HG03108 (cell line): ENCODE measurements at regions not wholly inside any gene's neighbourhood (a gene's known extent, or its start where the extent isn't known, plus 50 kb on each side); places are given as distances from the start of the nearest gene placed in this dataset.
"Not testable (repeated sequence)": the region's sequence is repeated elsewhere in the genome, so short reads cannot be mapped to it uniquely, and the experiment has no call there.

Source experiments
- ATAC-seq: cut with Tn5 transposase; IDR thresholded peaks from one replicate; pipeline ENCODE4 v1.9.1; 2021; ENCODE audit warnings: moderate library complexity; ENCODE audit not compliant: unreplicated experiment

DNA sequence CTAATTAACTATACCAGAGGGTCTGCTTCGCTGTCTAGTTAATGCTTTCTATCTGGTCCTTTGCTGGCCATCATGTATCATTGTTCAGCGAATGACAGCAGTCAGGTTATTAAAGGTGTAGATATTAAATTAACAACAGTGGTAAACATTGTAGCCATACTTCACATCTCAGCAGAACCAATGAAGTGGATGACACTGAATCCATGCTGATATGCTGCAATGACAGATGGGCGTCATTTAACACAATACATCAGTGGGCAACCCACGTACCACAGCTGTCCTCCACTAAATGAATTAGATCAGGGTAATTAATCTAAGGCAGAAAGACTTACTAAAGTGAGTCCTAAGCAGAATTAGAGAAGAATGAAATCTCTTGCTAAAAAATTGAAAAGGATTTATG is 767.2 kb downstream of the NXPH1 start:
- no peak for ATAC-seq

DNA sequence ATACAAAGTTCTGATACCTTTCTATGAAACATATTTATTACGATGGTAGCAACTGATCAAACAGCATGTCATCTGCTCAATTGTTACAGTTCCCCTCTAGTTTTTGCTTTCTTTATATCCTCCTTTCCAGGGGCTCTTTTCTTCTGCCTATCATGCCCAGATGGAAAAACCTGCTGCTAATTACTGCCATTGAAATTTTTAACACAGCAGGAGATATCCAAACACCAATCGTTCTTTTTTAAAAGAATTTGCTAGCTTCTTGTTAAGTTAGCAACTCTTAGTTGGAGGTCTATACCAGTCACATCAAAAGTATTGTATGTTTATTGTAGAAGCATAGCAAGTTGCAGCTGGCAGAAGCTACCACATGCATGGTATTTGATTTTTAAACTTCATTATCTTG is 768.5 kb downstream of the NXPH1 start:
- ATAC-seq = no peak

DNA sequence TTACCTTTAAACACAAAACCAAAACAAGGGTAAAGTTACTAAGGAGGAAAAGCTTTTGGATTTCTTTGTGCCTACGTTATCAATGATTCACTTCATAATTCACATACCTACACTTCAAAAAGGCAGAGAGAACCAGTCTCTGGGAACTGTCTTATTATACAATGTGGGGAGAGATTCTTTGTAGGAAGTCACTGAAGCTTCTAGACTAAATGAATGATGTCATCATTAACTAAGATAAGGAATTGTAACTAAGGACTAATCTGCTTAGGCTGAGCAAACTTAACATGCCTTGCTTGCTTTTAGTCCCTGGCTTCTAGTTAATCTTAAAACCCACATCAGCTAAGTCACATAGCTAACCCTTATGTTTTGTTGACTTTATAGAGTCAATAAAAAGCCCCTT is 771.2 kb downstream of the NXPH1 start:
- no peak for ATAC-seq

DNA sequence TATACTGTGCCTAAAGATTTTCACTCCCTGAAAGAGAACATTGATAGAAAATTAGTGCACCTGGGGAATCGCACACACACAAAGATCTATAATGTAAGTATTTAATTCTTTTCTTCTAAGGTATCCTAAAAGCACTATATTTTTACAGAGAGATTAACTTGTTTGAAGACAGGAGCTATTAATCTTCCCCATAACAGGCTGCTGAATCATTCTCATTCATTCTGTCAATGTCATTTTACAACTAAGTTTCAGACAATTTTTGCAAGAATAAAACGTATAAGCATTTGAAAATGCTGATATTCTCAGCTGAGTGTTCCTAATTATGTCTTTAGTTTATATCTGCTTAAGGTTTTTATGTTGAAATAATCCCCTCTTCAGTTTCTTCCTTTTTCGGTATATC is 776.7 kb downstream of the NXPH1 start:
- ATAC-seq = no peak

DNA sequence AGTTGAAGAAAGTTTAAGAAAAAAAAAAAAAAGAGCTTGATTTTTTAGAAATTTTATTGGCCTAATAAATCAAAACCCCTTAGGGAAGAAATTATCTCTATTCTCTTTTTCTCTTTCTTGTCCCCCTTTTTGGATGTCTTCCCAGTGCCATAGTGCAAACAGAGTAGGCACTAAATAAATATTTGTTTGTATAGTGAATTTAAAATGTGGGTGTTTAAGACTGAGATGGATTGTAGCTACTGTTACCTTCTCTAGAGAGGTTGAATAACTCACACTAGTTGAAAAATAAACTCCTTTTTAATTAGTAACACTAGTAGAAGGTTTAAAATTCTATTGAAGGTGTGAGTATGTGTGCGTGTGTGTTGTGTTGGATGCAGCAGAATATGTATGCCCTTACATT is 783.8 kb downstream of the NXPH1 start:
- no peak for ATAC-seq

DNA sequence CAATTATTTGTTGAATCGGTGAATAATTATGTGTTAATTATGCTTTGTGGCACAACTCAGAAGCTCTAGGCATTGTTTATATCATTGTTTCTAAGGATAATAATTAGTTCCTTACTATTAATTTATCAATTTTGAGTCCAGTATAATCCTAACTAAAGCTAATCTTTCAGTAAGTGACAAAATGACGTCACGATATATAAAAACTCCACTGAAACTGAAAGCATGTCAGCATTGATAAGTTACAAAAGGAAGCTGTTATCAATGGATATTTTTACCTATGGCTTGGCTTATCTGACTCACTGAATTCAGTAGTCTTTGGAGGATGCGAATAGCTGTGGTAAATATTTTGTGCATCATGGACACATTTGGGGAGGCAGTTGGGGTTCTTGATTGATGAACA is 793.1 kb downstream of the NXPH1 start:
- no peak for ATAC-seq

DNA sequence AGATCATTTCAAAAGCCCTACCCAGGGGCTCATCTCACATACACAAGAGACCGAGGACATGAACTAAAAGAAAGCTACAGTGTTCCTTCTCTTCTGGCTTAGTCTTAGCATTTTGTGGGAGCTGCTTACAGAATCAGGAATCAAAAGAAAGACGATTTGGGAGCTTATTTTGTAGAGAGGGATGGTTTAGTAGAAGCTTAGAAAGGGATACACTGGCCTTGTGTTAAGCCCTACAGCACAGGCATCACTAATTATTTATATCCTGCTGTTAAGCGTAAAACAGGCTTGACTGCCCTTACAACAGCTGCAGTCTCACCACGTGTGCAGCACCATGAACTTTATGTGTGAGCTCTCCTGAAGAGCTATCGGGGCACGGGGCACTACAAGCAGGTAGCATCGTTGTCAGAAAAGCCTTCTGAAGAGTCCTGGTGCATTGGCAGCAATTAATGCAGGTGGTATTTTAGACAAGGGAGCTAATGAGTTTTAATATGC is 798.3 kb downstream of the NXPH1 start:
- ATAC-seq = no peak

DNA sequence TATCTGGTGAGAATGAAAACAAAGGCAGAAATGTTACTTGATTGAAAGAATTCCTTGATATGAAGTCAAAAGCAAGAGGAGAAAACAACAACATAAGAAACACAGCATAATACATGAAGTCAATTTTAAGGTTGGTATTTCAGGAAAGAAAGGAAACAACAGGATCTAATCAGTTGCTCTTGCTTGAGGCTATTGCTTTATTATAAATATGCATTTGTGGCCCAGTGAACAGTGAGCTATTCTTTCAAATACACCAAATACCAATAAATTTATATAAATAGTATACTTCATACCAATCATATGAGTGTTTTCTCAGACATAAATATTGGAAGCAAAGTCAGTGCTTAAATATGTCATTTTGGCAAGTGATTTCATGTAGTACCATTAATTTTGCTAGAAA is 806.6 kb downstream of the NXPH1 start:
- no peak for ATAC-seq

DNA sequence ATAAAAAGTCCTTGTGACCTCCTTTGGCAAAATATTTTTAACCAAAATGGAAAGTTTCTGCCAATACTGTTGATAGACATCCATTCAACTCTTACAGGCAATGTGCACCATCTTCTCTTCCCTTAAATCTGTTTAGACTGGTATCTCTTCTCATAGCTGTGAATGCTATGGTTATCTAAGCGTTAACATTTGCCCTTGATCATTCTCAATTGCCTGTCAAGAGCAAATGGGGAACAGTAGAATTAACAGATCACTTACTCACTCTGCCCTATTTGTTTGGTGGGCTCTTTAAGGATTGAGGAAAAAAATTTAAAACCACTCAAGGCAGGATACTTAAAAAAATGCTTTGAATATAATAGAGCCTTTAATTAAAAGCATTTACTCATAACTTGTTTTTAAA is 808.4 kb downstream of the NXPH1 start:
- no peak for ATAC-seq

DNA sequence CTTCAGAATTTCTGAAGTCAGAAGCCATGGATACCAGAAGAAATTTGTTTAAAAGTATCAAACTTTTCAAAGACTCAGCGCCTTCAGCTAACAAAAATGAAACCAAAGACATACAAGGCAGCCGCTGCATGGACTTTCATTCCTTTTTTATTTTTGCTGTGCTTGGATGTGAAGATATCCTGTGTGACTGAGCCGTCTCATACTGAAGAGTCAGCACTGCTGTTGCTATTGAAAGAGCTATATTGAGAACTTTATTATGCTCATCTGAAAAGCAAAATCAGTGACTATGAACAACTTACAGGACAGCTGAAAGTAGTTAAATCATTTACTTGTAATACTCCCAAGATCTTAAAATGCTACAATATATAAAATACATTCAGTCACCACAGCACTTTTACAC is 809.2 kb downstream of the NXPH1 start:
- no peak for ATAC-seq

DNA sequence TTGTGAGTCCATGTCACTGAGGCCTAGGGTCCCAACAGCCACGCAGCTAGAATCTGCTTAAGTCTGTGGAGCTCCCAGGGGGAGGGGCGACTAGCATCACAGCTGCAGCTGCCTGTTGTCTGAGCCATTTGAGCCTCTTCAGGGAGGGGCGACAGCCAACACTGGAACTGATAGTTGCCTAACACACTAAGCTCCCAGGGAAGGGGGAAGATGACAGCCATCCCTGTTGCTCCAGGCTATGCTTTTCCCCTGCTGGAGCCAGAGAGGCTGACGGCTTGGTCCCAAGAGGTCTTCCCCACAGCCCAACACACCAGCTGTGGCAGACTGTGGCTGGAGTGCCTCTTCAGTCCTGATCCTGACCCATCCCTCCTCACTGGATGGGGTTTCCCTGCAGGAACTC is 817.5 kb downstream of the NXPH1 start:
- ATAC-seq = no peak

DNA sequence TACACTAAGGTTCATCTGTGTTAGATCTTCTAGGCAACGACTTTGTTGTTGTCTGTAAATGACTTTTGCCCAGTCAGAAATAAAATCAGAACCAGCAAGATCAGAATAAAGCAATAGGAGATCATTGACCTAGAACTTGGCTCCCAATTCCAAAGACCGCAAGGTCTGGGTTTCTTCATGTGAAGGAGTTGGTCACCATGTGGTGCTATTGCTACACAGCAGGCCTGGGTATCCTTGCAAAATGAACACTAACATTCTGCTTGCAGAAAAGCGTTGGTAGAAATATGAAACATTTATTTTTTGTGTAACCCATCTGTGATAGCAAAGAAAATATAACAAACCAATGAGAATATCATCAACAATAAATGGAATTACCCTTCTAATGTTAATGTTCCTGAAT is 831.0 kb downstream of the NXPH1 start:
- no peak for ATAC-seq

DNA sequence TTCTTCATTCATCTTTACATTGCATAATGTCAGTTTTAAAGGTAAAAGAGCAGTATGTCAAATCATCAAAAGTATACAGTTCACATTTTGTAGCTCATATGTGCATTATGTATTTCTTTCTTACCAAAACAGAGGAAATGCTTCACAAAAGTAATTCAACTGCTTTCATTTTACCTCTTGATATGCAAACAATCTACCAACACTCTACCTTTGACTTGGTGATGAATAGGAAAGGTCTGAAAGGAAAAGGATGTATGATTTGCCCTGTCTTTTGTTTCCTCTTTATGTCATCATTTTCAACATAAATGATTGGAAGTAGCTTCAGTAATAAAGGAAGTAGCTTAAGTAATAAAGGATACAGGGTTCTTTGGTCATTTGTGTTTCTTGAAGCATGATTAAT is 846.7 kb downstream of the NXPH1 start:
- ATAC-seq = no peak

DNA sequence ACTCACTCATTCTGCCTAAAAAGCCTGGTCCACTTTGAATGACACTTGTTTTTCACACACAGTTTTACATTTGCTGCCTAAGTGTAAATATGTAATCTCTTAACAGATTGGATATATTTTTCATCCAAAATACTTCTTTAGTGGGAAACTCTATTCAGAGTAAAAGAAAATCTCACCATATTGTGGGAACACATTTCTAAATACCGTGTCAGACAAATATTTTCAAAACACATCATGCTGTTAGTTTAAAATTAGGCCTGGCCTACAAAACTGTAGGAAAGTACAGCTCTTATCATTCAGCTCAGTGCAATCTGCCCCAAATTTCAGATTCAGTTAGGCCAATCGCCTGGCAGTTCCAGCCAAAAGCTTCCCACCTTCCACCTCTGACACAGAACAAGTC is 849.8 kb downstream of the NXPH1 start:
- ATAC-seq = no peak

DNA sequence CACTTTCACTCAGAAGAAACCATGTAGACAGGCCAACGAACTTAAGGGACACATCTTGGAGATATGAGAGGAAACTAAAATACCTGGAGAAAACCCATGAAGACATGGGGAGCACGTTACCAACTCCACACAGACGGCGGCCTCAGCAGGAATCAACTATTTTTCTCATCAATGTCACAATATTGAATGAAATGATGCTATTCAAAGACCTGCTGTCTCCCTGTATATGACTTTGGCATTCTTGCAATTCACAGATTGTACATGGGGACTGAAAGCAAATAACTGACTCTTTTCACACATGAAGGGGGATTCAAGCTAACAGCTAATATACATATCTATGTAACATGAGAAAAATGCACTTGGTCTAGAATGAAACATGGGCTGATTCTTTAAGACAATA is 869.0 kb downstream of the NXPH1 start:
- no peak for ATAC-seq

DNA sequence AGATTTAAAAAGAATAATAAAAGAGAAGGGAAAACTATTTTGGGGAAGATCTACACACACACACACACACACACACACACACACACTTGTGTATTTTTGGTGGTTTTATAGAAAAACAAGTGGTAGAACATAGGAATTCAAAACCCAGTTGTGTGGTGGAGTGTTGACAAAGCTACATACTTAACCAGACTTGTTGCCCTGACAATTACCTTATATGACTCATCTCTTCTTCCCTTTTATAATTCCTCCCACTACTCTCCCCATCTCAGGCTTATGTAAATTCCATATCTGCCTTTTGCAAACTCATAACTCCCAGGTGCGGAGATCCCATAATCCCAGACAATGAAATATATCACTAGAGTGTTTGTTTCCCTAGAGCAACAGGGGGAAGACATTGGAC is 873.7 kb downstream of the NXPH1 start:
- ATAC-seq = no peak

DNA sequence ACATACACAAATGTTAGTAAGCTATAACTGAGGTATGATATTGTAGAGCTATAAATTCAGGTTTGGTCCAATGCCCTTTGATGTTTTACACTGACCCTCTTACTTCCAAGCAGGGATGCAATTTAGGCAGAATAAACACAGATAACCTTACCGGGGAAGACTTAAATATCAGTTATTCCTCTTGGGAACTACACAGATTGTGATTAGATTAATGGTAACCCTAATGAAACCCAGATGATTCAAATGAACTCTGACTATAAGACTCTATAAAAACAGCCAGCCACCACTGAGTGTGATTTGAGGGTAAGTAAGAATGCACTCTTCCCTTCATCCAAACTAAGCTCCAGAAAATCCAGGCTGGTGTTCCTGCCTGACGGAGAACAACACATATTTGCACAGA is 891.1 kb downstream of the NXPH1 start:
- no peak for ATAC-seq

DNA sequence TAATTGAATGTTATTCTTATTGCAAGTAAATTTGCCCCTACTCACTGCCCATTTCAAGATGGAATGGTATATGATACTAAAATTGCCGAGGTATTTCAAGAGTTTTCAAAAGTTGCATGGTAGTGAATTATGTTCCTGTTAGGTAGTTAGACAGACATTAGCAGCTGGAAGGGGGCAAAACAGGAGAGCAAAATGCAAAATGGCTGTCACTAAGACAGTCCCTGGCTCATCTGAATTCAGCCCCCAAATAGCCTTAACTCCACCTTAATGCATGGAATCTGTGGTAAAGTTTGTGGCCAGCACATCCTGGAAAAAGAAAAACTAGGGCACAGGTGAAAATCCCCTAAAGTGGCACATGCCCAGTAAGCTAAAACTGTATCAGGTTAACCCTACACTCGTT is 894.9 kb downstream of the NXPH1 start:
- no peak for ATAC-seq

DNA sequence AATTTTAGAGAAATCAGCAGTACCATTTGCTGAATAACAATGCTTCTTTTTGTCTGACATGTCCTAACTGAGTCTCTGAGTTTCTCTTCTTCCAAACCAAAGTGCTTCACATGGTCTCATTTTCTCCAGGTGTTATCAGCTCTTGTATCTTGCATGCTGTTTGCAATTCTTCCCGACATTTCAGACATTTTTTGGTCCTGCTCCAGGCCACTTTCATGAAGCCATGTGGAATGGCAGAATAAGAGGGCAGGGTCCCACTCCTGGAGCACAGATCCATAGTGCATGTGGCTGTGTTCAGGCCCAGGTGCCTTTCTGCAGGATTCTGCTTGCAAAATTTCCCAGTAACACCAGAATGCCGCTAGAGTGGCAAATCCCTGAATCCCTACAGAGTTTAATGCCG is 916.2 kb downstream of the NXPH1 start:
- ATAC-seq = no peak

DNA sequence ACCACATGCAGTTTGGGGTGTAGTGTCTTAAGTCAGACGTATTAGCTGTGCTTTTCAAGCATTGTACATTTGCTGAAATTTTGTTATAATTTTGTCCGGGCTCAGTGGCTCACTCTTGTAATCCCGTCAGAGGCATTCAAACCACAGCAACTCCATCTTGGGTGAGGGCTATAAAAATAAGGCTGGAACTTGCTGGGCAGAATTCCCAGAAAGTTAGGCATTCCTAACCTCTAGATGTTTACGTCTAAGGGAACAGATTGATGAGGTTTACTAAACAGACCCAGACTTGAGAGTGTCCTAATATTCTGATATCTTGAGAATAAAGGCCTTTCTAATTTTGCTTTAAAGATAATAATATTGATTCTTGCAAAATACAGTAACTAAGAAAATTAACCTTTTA is 957.8 kb downstream of the NXPH1 start:
- ATAC-seq = no peak

DNA sequence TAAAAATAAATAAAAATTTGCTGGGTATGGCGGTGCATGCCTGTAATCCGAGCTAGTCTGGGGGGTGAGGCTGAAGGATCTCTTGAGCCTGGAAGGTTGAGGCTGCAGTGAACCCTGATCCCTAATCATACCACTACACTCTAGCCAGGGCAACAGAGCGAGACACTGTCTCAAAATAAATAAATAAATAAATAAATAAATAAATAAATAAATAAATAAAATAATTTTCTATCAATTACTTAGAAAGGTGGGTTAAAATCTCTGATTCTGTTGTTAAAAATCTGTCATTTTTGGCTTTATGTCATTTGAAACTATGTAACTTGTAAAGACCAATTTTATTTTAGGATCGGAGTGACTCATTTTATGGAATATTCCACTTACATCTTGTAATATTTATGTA is 958.6 kb downstream of the NXPH1 start:
- ATAC-seq = no peak

DNA sequence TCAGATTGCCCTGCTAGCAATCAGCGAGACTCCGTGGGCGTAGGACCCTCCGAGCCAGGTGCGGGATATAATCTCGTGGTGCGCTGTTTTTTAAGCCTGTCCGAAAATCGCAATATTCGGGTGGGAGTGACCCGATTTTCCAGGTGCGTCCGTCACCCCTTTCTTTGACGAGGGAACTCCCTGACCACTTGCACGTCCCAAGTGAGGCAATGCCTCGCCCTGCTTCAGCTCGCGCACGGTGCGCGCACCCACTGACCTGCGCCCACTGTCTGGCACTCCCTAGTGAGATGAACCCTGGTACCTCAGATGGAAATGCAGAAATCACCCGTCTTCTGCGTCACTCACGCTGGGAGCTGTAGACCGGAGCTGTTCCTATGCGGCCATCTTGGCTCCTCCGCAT is 971.0 kb downstream of the NXPH1 start:
- ATAC-seq = not testable (repeated sequence)

DNA sequence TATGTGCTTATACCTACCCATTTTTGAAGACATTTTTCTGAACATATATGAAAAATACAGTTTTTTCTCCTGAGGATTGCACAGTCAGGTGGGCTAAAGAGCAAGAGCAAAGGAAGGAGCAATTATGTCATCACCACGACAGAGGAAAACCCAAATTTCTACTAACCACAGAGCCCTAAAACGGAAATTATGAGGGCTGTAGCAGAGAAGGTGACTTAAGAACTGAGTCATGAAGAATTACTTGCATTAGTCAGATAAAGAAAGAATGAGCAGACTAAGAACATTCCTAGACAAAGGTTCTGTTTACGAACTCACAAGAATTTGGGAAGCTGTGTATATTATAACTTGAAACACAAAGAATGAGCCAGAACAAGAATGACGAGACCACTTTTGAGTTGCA is 974.4 kb downstream of the NXPH1 start:
- ATAC-seq = no peak

DNA sequence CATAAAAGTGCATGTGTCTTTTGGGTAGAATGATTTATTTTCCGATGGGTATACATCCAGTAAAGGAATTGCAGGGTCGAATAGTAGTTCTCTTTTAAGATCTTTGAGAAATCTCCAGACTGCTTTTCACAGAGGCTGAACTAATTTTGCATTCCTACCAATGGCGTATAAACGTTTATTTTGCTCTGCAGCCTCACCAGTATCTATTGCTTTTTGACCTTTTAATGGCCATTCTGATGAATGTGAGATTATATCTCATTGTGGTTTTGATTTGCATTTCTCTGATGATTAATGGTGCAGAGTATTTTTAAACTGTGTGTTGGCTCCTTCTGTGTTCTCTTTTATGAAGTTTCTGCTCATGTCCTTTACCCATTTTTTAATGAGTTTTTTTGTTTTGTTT is 1020.1 kb downstream of the NXPH1 start:
- ATAC-seq = no peak
